ENCODE measurements at regions not wholly inside any gene's neighbourhood (a gene's known extent, or its start where the extent isn't known, plus 50 kb on each side); places are given as distances from the start of the nearest gene placed in this dataset.

GRCh38 chr2:198220763-198221610, 416.6 kb downstream of the PLCL1 start:
- H3K36me3 ChIP-seq (ENCODE audit: control insufficient read depth, insufficient read depth, low read length): no peaks in the 10 kb centered on the region
- DNase-seq: no peak
- H3K4me3 ChIP-seq (ENCODE audit: insufficient read depth, low read depth, low read length, poor library complexity, severe bottlenecking): no peak overlapping the region
- H3K27ac ChIP-seq (ENCODE audit: insufficient read depth, low read length, poor library complexity, severe bottlenecking): no peak overlapping the region
- H3K27me3 ChIP-seq (replicated peaks; ENCODE audit: control insufficient read depth, insufficient read depth, low read length, poor library complexity, severe bottlenecking): no peaks in the 10 kb centered on the region
- no peaks in the 10 kb centered on the region for H3K4me1 ChIP-seq (ENCODE audit: control insufficient read depth, insufficient read depth, low read length, poor library complexity, severe bottlenecking)
- no peaks in the 10 kb centered on the region for H3K9me3 ChIP-seq (ENCODE audit: control insufficient read depth, low read length)

- Histone ChIP-seq H3K9me3 (ENCODE audit: control insufficient read depth, low read length) (no peaks in the 10 kb centered on the region), H3K36me3 (ENCODE audit: control insufficient read depth, insufficient read depth, low read length) (no peaks in the 10 kb centered on the region), H3K27ac (ENCODE audit: insufficient read depth, low read length, poor library complexity, severe bottlenecking) (no peak overlapping the region), H3K4me1 (ENCODE audit: control insufficient read depth, insufficient read depth, low read length, poor library complexity, severe bottlenecking) (no peaks in the 10 kb centered on the region), H3K4me3 (ENCODE audit: insufficient read depth, low read depth, low read length, poor library complexity, severe bottlenecking) (no peak overlapping the region), H3K27me3 (replicated peaks; ENCODE audit: control insufficient read depth, insufficient read depth, low read length, poor library complexity, severe bottlenecking) (no peaks in the 10 kb centered on the region)
- DNase-seq: no peak
These were observed 414.9 kb downstream of the PLCL1 start for GRCh38 chr2:198219292-198219691.

- Histone ChIP-seq H3K4me3 (ENCODE audit: insufficient read depth, low read depth, low read length, poor library complexity, severe bottlenecking) (no peak overlapping the region), H3K4me1 (ENCODE audit: control insufficient read depth, insufficient read depth, low read length, poor library complexity, severe bottlenecking) (no peaks in the 10 kb centered on the region), H3K27ac (ENCODE audit: insufficient read depth, low read length, poor library complexity, severe bottlenecking) (no peak overlapping the region), H3K9me3 (ENCODE audit: control insufficient read depth, low read length) (no peaks in the 10 kb centered on the region), H3K27me3 (replicated peaks; ENCODE audit: control insufficient read depth, insufficient read depth, low read length, poor library complexity, severe bottlenecking) (no peaks in the 10 kb centered on the region), H3K36me3 (ENCODE audit: control insufficient read depth, insufficient read depth, low read length) (no peaks in the 10 kb centered on the region)
- no peak for DNase-seq
These were observed 409.8 kb downstream of the PLCL1 start for GRCh38 chr2:198214114-198214596.

GRCh38 chr2:198213253-198213652, 408.9 kb downstream of the PLCL1 start:
- Histone ChIP-seq H3K4me3 (ENCODE audit: insufficient read depth, low read depth, low read length, poor library complexity, severe bottlenecking) (no peak overlapping the region), H3K36me3 (ENCODE audit: control insufficient read depth, insufficient read depth, low read length) (no peaks in the 10 kb centered on the region), H3K27me3 (replicated peaks; ENCODE audit: control insufficient read depth, insufficient read depth, low read length, poor library complexity, severe bottlenecking) (no peaks in the 10 kb centered on the region), H3K27ac (ENCODE audit: insufficient read depth, low read length, poor library complexity, severe bottlenecking) (no peak overlapping the region), H3K9me3 (ENCODE audit: control insufficient read depth, low read length) (no peaks in the 10 kb centered on the region), H3K4me1 (ENCODE audit: control insufficient read depth, insufficient read depth, low read length, poor library complexity, severe bottlenecking) (no peaks in the 10 kb centered on the region)
- DNase-seq: no peak

- H3K27me3 ChIP-seq (replicated peaks; ENCODE audit: control insufficient read depth, insufficient read depth, low read length, poor library complexity, severe bottlenecking): no peaks in the 10 kb centered on the region
- H3K4me3 ChIP-seq (ENCODE audit: insufficient read depth, low read depth, low read length, poor library complexity, severe bottlenecking): no peak overlapping the region
- H3K36me3 ChIP-seq (ENCODE audit: control insufficient read depth, insufficient read depth, low read length): no peaks in the 10 kb centered on the region
- H3K9me3 ChIP-seq (ENCODE audit: control insufficient read depth, low read length): no peaks in the 10 kb centered on the region
- no peak overlapping the region for H3K27ac ChIP-seq (ENCODE audit: insufficient read depth, low read length, poor library complexity, severe bottlenecking)
- DNase-seq: no peak
- H3K4me1 ChIP-seq (ENCODE audit: control insufficient read depth, insufficient read depth, low read length, poor library complexity, severe bottlenecking): no peaks in the 10 kb centered on the region
These were observed 407.3 kb downstream of the PLCL1 start for GRCh38 chr2:198211706-198212105.

- Histone ChIP-seq H3K27me3 (replicated peaks; ENCODE audit: control insufficient read depth, insufficient read depth, low read length, poor library complexity, severe bottlenecking) (no peaks in the 10 kb centered on the region), H3K4me3 (ENCODE audit: insufficient read depth, low read depth, low read length, poor library complexity, severe bottlenecking) (no peak overlapping the region), H3K4me1 (ENCODE audit: control insufficient read depth, insufficient read depth, low read length, poor library complexity, severe bottlenecking) (no peaks in the 10 kb centered on the region), H3K27ac (ENCODE audit: insufficient read depth, low read length, poor library complexity, severe bottlenecking) (no peak overlapping the region), H3K9me3 (ENCODE audit: control insufficient read depth, low read length) (no peaks in the 10 kb centered on the region), H3K36me3 (ENCODE audit: control insufficient read depth, insufficient read depth, low read length) (no peaks in the 10 kb centered on the region)
- no peak for DNase-seq
These were observed 399.1 kb downstream of the PLCL1 start for GRCh38 chr2:198203336-198204069.

Measured in effector memory CD4-positive, alpha-beta T cell (primary cell).